ENCODE measurements at regions not wholly inside any gene's neighbourhood (a gene's known extent, or its start where the extent isn't known, plus 50 kb on each side); places are given as distances from the start of the nearest gene placed in this dataset.

- no peak for DNase-seq
These were observed 78.7 kb upstream of the SASH1 start for GRCh38 chr6:148263961-148264360.

GRCh38 chr6:148265054-148265453 lies 77.6 kb upstream of the SASH1 start:
- no peak for DNase-seq

GRCh38 chr6:148269386-148269785 lies 73.3 kb upstream of the SASH1 start:
- no peak for DNase-seq

GRCh38 chr6:148271711-148272439 lies 70.8 kb upstream of the SASH1 start:
- DNase-seq = no peak

GRCh38 chr6:148272597-148272996 lies 70.0 kb upstream of the SASH1 start:
- DNase-seq = no peak

GRCh38 chr6:148273962-148274752 lies 68.5 kb upstream of the SASH1 start:
- no peak for DNase-seq

- no peak for DNase-seq
These were observed 67.8 kb upstream of the SASH1 start for GRCh38 chr6:148274809-148275208.

GRCh38 chr6:148285205-148285604 lies 57.4 kb upstream of the SASH1 start:
- DNase-seq = no peak

GRCh38 chr6:148286563-148286962 lies 56.1 kb upstream of the SASH1 start:
- no peak for DNase-seq

GRCh38 chr6:148287623-148288333 lies 54.9 kb upstream of the SASH1 start:
- DNase-seq = no peak

GRCh38 chr6:148288541-148288940 lies 54.1 kb upstream of the SASH1 start:
- DNase-seq = no peak

GRCh38 chr6:148289153-148289552 lies 53.5 kb upstream of the SASH1 start:
- DNase-seq = no peak

GRCh38 chr6:148291876-148292275 lies 50.8 kb upstream of the SASH1 start:
- no peak for DNase-seq

Measured in effector CD8-positive, alpha-beta T cell (primary cell).